ENCODE measurements at regions not wholly inside any gene's neighbourhood (a gene's known extent, or its start where the extent isn't known, plus 50 kb on each side); places are given as distances from the start of the nearest gene placed in this dataset.

DNA sequence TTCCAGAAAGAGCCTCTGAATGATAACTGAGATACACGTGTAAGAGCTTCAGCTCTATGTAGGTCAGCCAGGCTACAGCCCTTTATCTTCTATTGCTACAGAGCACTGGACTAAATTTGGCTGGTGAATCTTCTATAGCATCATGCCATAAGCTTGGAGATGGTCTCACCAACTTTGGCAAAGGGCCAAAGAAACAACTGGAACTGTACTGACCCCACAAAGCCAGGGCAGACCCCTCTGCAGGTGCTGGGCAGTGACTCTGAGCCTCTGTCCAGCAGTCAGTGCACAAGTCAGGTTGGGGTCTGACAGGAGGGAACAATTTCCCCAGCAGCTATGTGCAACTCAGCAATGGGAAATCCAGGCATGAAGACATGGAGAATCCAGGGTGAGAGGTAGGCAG, 57.8 kb upstream of the NFASC start:
- ATAC-seq (no peak), DNase-seq (ENCODE audit: low read depth, low spot score) (no peak)
- ChIA-PET POLR2A (interaction anchor here (0.6 kb wide), 1 partner anchor 845 kb away, joined by 3 read pairs; no protein-coding TSS in a partner anchor), CTCF (interaction anchor here (1.3 to 1.4 kb wide), 2 partner anchors 21 to 247 kb away, joined by 3 to 4 read pairs; no protein-coding TSS in a partner anchor), RAD21 (ENCODE audit: low non-redundant PET in 1 of 2, low total read pairs in 2 of 2, uncharacterized antibody in 2 of 2, unreplicated experiment in 2 of 2) (no interaction called here)
- Histone ChIP-seq H3K9ac (ENCODE audit: low read length) (no peak overlapping the region), H3K27ac (ENCODE audit: low read depth, low read length) (no peak overlapping the region), H2AFZ (ENCODE audit: low read depth, low read length, poor library complexity, severe bottlenecking) (no peak overlapping the region), H3K9me2 (ENCODE audit: insufficient read depth) (no peaks in the 10 kb centered on the region), H3K79me2 (ENCODE audit: insufficient read depth, low read length) (no peaks in the 10 kb centered on the region), H3K4me3 (replicated peaks in 1 of 2; ENCODE audit: low read depth in 1 of 2, low read length in 2 of 2) (no peak overlapping the region), H3K9me3 (ENCODE audit: control insufficient read depth in 1 of 2, insufficient read depth in 1 of 2, low read depth in 1 of 2, low read length in 2 of 2) (no peaks in the 10 kb centered on the region), H3K36me3 (ENCODE audit: control insufficient read depth in 1 of 2, insufficient read depth in 2 of 2, low read length in 2 of 2) (no peaks in the 10 kb centered on the region), H3K4me1 (ENCODE audit: control insufficient read depth in 1 of 2, insufficient read depth in 2 of 2, low read length in 2 of 2) (no peaks in the 10 kb centered on the region), H4K20me1 (ENCODE audit: insufficient read depth) (no peaks in the 10 kb centered on the region), H3K27me3 (ENCODE audit: insufficient read depth, low read length) (peaks cover 35% of the 10 kb centered on the region), H3K4me2 (ENCODE audit: low read length) (no peak overlapping the region)
- TF ChIP-seq CBX3 (IDR thresholded peaks at IDR 0.05; ENCODE audit: low read depth) (no peak), EZH2 (IDR thresholded peaks at IDR 0.05) (no peak), EZH2phosphoT487 (IDR thresholded peaks at IDR 0.05; ENCODE audit: borderline replicate concordance) (no peak), ELF1 (IDR thresholded peaks at IDR 0.05; ENCODE audit: borderline replicate concordance, low read depth) (no peak), JUND (IDR thresholded peaks at IDR 0.05) (no peak), MAX (IDR thresholded peaks at IDR 0.05) (no peak), SP1 (IDR thresholded peaks at IDR 0.05; ENCODE audit: low read depth) (no peak)
- no TSS peak for BruUV-seq (replicated peaks)
- intact Hi-C loops (cut with micrococcal nuclease) = no loop called here

DNA sequence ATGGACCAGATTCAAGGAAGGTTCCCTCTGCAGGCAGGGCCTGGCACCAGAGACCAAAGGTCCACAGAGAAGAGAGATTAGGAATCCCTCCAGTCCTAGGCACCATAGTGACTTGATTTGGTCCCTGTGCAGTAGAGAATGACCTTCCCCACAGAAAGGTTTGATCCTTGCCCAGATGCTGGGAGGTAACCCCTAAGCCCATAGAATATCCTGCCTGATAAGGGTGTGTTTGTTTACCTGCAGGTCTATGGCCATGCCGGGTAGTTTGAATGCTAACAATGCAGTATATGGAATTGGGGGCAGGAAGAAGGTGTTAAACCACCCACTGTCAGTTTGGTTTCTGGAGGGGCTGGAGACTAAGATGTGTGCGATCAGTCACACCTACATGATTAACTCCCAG, 57.1 kb upstream of the NFASC start:
- H3K4me2 ChIP-seq (ENCODE audit: low read length) = no peak overlapping the region
- H4K20me1 ChIP-seq (ENCODE audit: insufficient read depth) = no peaks in the 10 kb centered on the region
- no peak overlapping the region for H2AFZ ChIP-seq (ENCODE audit: low read depth, low read length, poor library complexity, severe bottlenecking)
- no peaks in the 10 kb centered on the region for H3K36me3 ChIP-seq (ENCODE audit: control insufficient read depth in 1 of 2, insufficient read depth in 2 of 2, low read length in 2 of 2)
- no peaks in the 10 kb centered on the region for H3K4me1 ChIP-seq (ENCODE audit: control insufficient read depth in 1 of 2, insufficient read depth in 2 of 2, low read length in 2 of 2)
- POLR2A ChIA-PET = no interaction called here
- H3K4me3 ChIP-seq (replicated peaks in 1 of 2; ENCODE audit: low read depth in 1 of 2, low read length in 2 of 2) = no peak overlapping the region
- H3K9me2 ChIP-seq (ENCODE audit: insufficient read depth) = no peaks in the 10 kb centered on the region
- H3K9me3 ChIP-seq (ENCODE audit: control insufficient read depth in 1 of 2, insufficient read depth in 1 of 2, low read depth in 1 of 2, low read length in 2 of 2) = no peaks in the 10 kb centered on the region
- intact Hi-C loops (cut with micrococcal nuclease) = no loop called here
- CTCF ChIA-PET = no interaction called here
- TF ChIP-seq ELF1 (IDR thresholded peaks at IDR 0.05; ENCODE audit: borderline replicate concordance, low read depth) (no peak), TCF7L2 (IDR thresholded peaks at IDR 0.05; ENCODE audit: borderline replicate concordance, extremely low read depth, insufficient read depth, insufficient read length) (no peak), JUND (IDR thresholded peaks at IDR 0.05) (no peak), CBX3 (IDR thresholded peaks at IDR 0.05; ENCODE audit: low read depth) (no peak)
- ATAC-seq (no peak), DNase-seq (ENCODE audit: low read depth, low spot score) (no peak)
- RAD21 ChIA-PET (ENCODE audit: low non-redundant PET in 1 of 2, low total read pairs in 2 of 2, uncharacterized antibody in 2 of 2, unreplicated experiment in 2 of 2) = no interaction called here
- H3K9ac ChIP-seq (ENCODE audit: low read length) = no peak overlapping the region
- no peaks in the 10 kb centered on the region for H3K79me2 ChIP-seq (ENCODE audit: insufficient read depth, low read length)
- BruUV-seq (replicated peaks) = no TSS peak
- no peak overlapping the region for H3K27ac ChIP-seq (ENCODE audit: low read depth, low read length)
- peaks cover 39% of the 10 kb centered on the region for H3K27me3 ChIP-seq (ENCODE audit: insufficient read depth, low read length)
